DND-41 (cell line): ENCODE measurements at regions not wholly inside any gene's neighbourhood (a gene's known extent, or its start where the extent isn't known, plus 50 kb on each side); places are given as distances from the start of the nearest gene placed in this dataset.

ENCODE experiments used
- CTCF ChIP-seq: IDR thresholded peaks from 2 replicates; pipeline ENCODE4 v1.5.1; 2012; ENCODE audit warnings: borderline replicate concordance, low read length, moderate library complexity, mild to moderate bottlenecking; ENCODE audit not compliant: poor library complexity, severe bottlenecking; ENCODE audit errors: extremely low read depth
- EZH2 ChIP-seq: IDR thresholded peaks from 3 replicates; pipeline ENCODE4 v1.6.1; 2012; ENCODE audit warnings: borderline replicate concordance, low read depth, mild to moderate bottlenecking, moderate library complexity, low read length, inconsistent platforms; ENCODE audit not compliant: severe bottlenecking

- no peak for TF ChIP-seq CTCF
- no peak for TF ChIP-seq EZH2
Observed at GRCh38 chr4:44777115-44777514, 50.8 kb upstream of the GNPDA2 start.
